BJ (cell line): ENCODE measurements at regions not wholly inside any gene's neighbourhood (a gene's known extent, or its start where the extent isn't known, plus 50 kb on each side); places are given as distances from the start of the nearest gene placed in this dataset.

Source experiments
- CTCF ChIA-PET: fragments of 350-600 bp; formaldehyde crosslinking; extraction: SDS; loops from one replicate; lab custom pipeline; 2021; ENCODE audit warnings: antibody characterized with exemption, inconsistent platforms; lab: Yijun Ruan, JAX
- POLR2A ChIA-PET: fragments of 300-600 bp; sonication (Branson Sonifier 250); formaldehyde crosslinking; extraction: SDS; loops from one replicate; lab custom pipeline; 2021; ENCODE audit warnings: antibody characterized with exemption; lab: Charles Lee
- DNase-seq: peaks from one replicate; pipeline ENCODE4 v3.0.0-alpha.2; 2011; ENCODE audit warnings: low read depth
- H3K27me3 ChIP-seq: 2 replicates; pipeline ENCODE4 v1.6.0; 2011; ENCODE audit warnings: low read length; ENCODE audit not compliant: control insufficient read depth, insufficient read depth
- H3K36me3 ChIP-seq: 2 replicates; pipeline ENCODE4 v1.5.1; 2011; ENCODE audit warnings: low read length; ENCODE audit not compliant: control insufficient read depth, insufficient read depth
- H3K4me3 ChIP-seq: 2 replicates; pipeline ENCODE4 v1.5.1; 2011; ENCODE audit warnings: low read depth, mild to moderate bottlenecking, control low read depth, low read length
- CTCF ChIP-seq: IDR thresholded peaks from 2 replicates; pipeline ENCODE4 v1.5.1; 2011; ENCODE audit warnings: low read depth, mild to moderate bottlenecking, control low read depth, inconsistent platforms, low read length, moderate library complexity; ENCODE audit not compliant: insufficient read depth

- Histone ChIP-seq H3K4me3 (no peak overlapping the region), H3K36me3 (no peaks in the 10 kb centered on the region), H3K27me3 (no peaks in the 10 kb centered on the region)
- no peak for DNase-seq
- CTCF ChIA-PET: no interaction called here
- POLR2A ChIA-PET: no interaction called here
- no peak for TF ChIP-seq CTCF
Observed at GRCh38 chr1:38613996-38614395, 245.6 kb downstream of the RRAGC start.

- Histone ChIP-seq H3K4me3 (no peak overlapping the region), H3K27me3 (no peaks in the 10 kb centered on the region), H3K36me3 (no peaks in the 10 kb centered on the region)
- no peak for DNase-seq
- TF ChIP-seq CTCF: no peak
- ChIA-PET POLR2A (no interaction called here), CTCF (no interaction called here)
Observed at GRCh38 chr1:38612951-38613350, 246.6 kb downstream of the RRAGC start.

GRCh38 chr1:38611664-38612211 is 247.8 kb downstream of the RRAGC start:
- CTCF ChIA-PET: no interaction called here
- H3K27me3 ChIP-seq: no peaks in the 10 kb centered on the region
- POLR2A ChIA-PET: no interaction called here
- no peak for DNase-seq
- TF ChIP-seq CTCF: no peak
- no peak overlapping the region for H3K4me3 ChIP-seq
- H3K36me3 ChIP-seq: no peaks in the 10 kb centered on the region

GRCh38 chr1:38609166-38610025 is 250.2 kb downstream of the RRAGC start:
- no peaks in the 10 kb centered on the region for H3K36me3 ChIP-seq
- no peak for TF ChIP-seq CTCF
- no peak for DNase-seq
- ChIA-PET POLR2A (no interaction called here), CTCF (interaction anchor here (0.8 to 1.1 kb wide), 2 partner anchors 225 to 482 kb away, joined by 4 to 5 read pairs; no protein-coding TSS in a partner anchor)
- no peaks in the 10 kb centered on the region for H3K27me3 ChIP-seq
- no peak overlapping the region for H3K4me3 ChIP-seq

- CTCF ChIA-PET: no interaction called here
- peak; percentile 45 for TF ChIP-seq CTCF
Observed at GRCh38 chr1:38608202-38608864, 251.2 kb downstream of the RRAGC start.

More at GRCh38 chr1:38608202-38608864, 251.2 kb downstream of the RRAGC start:
- no peaks in the 10 kb centered on the region for H3K27me3 ChIP-seq
- H3K36me3 ChIP-seq: no peaks in the 10 kb centered on the region
- POLR2A ChIA-PET: no interaction called here
- no peak overlapping the region for H3K4me3 ChIP-seq
- DNase-seq: no peak
